Pancreas (tissue), 10 donors: ENCODE measurements at regions not wholly inside any gene's neighbourhood (a gene's known extent, or its start where the extent isn't known, plus 50 kb on each side); places are given as distances from the start of the nearest gene placed in this dataset.
A peak's percentile ranks its signal among the peaks of the same experiment; 100 is the strongest.

Experiments
- ATAC-seq, 4 donors: fragments of 200-7000 bp; cut with Tn5 transposase; one replicate each; pipeline versions ENCODE4 v1.8.0 to v1.9.1; 2020; ENCODE audit warnings: mild to moderate bottlenecking in 4 of 4, moderate library complexity in 4 of 4
- DNase-seq, 6 donors: peaks; one replicate each; pipeline ENCODE4 v3.0.0-alpha.2; 2020
- FAIRE-seq: peaks from 2 replicates; lab custom pipeline; 2012; peaks lifted over from hg19 to GRCh38; lab: Jason Lieb, UNC
- H3K27ac ChIP-seq, 4 donors: fragments of 200-600 bp; sonication (generic); 1 replicate in 3 of 4; 2 replicates in 1 of 4; pipeline versions ENCODE4 v1.5.0 to v1.8.0; 2020
- H3K27me3 ChIP-seq, 4 donors: fragments of 200-600 bp; one replicate each; pipeline ENCODE4 v1.8.0; 2021
- H3K36me3 ChIP-seq, 3 donors: fragments of 200-600 bp; sonication (generic) in 1 of 3; one replicate each; pipeline versions ENCODE4 v1.5.0 to v1.8.0; 2020 to 2021
- H3K4me1 ChIP-seq, 3 donors: fragments of 200-600 bp; one replicate each; pipeline ENCODE4 v1.8.0; 2021
- H3K4me3 ChIP-seq, 4 donors: fragments of 200-600 bp; sonication (generic) in 2 of 4; one replicate each; pipeline versions ENCODE4 v1.5.0 to v1.8.0; 2020 to 2021
- H3K9me3 ChIP-seq, 4 donors: fragments of 200-600 bp; one replicate each; pipeline ENCODE4 v1.8.0; 2021
- WGBS, 2 donors: extraction: QIAGEN DNeasy Blood & Tissue Kit; methylation state at CpG; one replicate each; pipeline ENCODE4 v1.1.7; 2013; 5-methylcytosine and 5-hydroxymethylcytosine counted together
- intact Hi-C, 3 donors: fragments of 100-400 bp; cut with DNase I; formaldehyde crosslinking; loops; one replicate each; pipeline versions ENCODE4 v1.11.1 to v1.14.2; 2022
- TF ChIP-seq, protein P1 (sequence below), 4 donors: fragments of 200-600 bp; sonication (generic) in 3 of 4; IDR thresholded peaks; one replicate each; pipeline versions ENCODE4 v1.5.0 to v1.8.0; 2021; ENCODE audit warnings: antibody characterized with exemption in 4 of 4
- donor health status: healthy with polysubstance abuse.
- donor health status: DM: no; HTN: no; CAD: no; lungs with moderate emphysema.
- donor health status: DM: no; HTN: no; CAD: no.
- donor health status: control.
- donor health status: control.
- donor health status: Bipolar disorder and iron deficiency.
- donor health status: DM: yes; HTN: yes; CAD: no.
- donor health status: DM: no; HTN: no; CAD: no.
- donor health status: DM: no; HTN: no; CAD: no.
- donor health status: DM: yes; HTN: yes; CAD: no.

DNA sequence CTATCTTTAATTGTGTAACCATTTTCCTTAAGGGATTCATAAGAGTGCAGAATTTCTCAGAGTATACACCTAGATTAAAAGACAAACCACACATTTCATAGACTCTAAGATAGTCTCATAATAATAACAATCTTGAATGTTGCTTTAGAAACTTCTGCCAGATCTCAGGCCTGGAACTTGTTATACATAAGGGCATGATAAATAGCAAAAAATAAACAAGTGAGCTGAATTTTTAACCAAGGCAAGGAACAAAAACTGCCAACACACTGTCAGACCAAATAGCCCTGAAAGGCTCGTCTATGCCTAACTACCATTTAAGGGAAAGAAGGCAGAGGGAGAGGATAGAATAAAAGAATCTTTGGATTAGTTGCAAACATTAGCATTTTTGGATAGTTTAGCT, 65.8 kb upstream of the SEMA3C start:
- 35 to 57% methylated on average over 1 of the region's 1 CpG for WGBS, 2 donors
- Histone ChIP-seq H3K27ac (no peak overlapping the region), H3K4me3 (no peak overlapping the region), H3K27me3 (no peaks in the 10 kb centered on the region), H3K4me1 (no peaks in the 10 kb centered on the region), H3K36me3 (no peaks in the 10 kb centered on the region), H3K9me3 (no peaks in the 10 kb centered on the region)
- FAIRE-seq: peak; percentile 89
- ATAC-seq: no peak
- intact Hi-C loops: no loop called here
- TF ChIP-seq, protein P1, sequence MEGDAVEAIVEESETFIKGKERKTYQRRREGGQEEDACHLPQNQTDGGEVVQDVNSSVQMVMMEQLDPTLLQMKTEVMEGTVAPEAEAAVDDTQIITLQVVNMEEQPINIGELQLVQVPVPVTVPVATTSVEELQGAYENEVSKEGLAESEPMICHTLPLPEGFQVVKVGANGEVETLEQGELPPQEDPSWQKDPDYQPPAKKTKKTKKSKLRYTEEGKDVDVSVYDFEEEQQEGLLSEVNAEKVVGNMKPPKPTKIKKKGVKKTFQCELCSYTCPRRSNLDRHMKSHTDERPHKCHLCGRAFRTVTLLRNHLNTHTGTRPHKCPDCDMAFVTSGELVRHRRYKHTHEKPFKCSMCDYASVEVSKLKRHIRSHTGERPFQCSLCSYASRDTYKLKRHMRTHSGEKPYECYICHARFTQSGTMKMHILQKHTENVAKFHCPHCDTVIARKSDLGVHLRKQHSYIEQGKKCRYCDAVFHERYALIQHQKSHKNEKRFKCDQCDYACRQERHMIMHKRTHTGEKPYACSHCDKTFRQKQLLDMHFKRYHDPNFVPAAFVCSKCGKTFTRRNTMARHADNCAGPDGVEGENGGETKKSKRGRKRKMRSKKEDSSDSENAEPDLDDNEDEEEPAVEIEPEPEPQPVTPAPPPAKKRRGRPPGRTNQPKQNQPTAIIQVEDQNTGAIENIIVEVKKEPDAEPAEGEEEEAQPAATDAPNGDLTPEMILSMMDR (IDR thresholded peaks at IDR 0.05): no peak
- no peak for DNase-seq

- TF ChIP-seq, protein P1 (IDR thresholded peaks at IDR 0.05): no peak
- H3K36me3 ChIP-seq: no peaks in the 10 kb centered on the region
- 79 to 80% methylated on average over 3 of the region's 3 CpGs for WGBS, 2 donors
Observed at GRCh38 chr7:80981405-80981804, 62.6 kb upstream of the SEMA3C start.

GRCh38 chr7:80977751-80978150, 58.9 kb upstream of the SEMA3C start:
- Histone ChIP-seq H3K36me3 (no peaks in the 10 kb centered on the region), H3K4me3 (no peak overlapping the region), H3K9me3 (no peaks in the 10 kb centered on the region), H3K4me1 (no peaks in the 10 kb centered on the region), H3K27me3 (no peaks in the 10 kb centered on the region), H3K27ac (no peak overlapping the region)
- intact Hi-C loops: no loop called here
- no peak for FAIRE-seq
- no peak for DNase-seq
- 47% methylated on average over 1 of the region's 1 CpG for WGBS, 2 donors
- ATAC-seq: no peak
- TF ChIP-seq, protein P1 (IDR thresholded peaks at IDR 0.05): no peak

More at GRCh38 chr7:80981405-80981804, 62.6 kb upstream of the SEMA3C start:
- H3K4me3 ChIP-seq: no peak overlapping the region
- DNase-seq (no peak), ATAC-seq (no peak), FAIRE-seq (no peak)
- no peaks in the 10 kb centered on the region for H3K4me1 ChIP-seq
- no peaks in the 10 kb centered on the region for H3K9me3 ChIP-seq
- intact Hi-C loops: no loop called here
- no peaks in the 10 kb centered on the region for H3K27me3 ChIP-seq
- H3K27ac ChIP-seq: no peak overlapping the region

- no peak for FAIRE-seq
- 88 to 91% methylated on average over 21 to 22 of the region's 22 CpGs for WGBS, 2 donors
- no peaks in the 10 kb centered on the region for H3K9me3 ChIP-seq
- intact Hi-C loops: no loop called here
- no peaks in the 10 kb centered on the region for H3K36me3 ChIP-seq
- ATAC-seq: no peak
- no peak overlapping the region for H3K4me3 ChIP-seq
- TF ChIP-seq, protein P1 (IDR thresholded peaks at IDR 0.05): no peak
- H3K27ac ChIP-seq: no peak overlapping the region
- H3K27me3 ChIP-seq: no peaks in the 10 kb centered on the region
- no peaks in the 10 kb centered on the region for H3K4me1 ChIP-seq
- DNase-seq: peak in 1 of 6 donors; percentile 44
Observed at GRCh38 chr7:80974396-80975358, 55.8 kb upstream of the SEMA3C start.

GRCh38 chr7:80971225-80971624, 52.4 kb upstream of the SEMA3C start:
- TF ChIP-seq, protein P1 (IDR thresholded peaks at IDR 0.05): no peak
- WGBS, 2 donors: 74 to 78% methylated on average over 6 of the region's 6 CpGs
- DNase-seq: no peak
- no peaks in the 10 kb centered on the region for H3K27me3 ChIP-seq
- H3K4me3 ChIP-seq: no peak overlapping the region
- no peaks in the 10 kb centered on the region for H3K36me3 ChIP-seq
- H3K4me1 ChIP-seq: no peaks in the 10 kb centered on the region
- intact Hi-C loops: no loop called here
- H3K9me3 ChIP-seq: no peaks in the 10 kb centered on the region
- no peak for FAIRE-seq
- no peak for ATAC-seq
- no peak overlapping the region for H3K27ac ChIP-seq
